Activated CD4-positive, alpha-beta memory T cell treated with anti-CD3 and anti-CD28 coated beads, Interleukin-2, amount 10 ng/mL, durations not matched to agents 7 days and 5 days (primary cell): ENCODE measurements at regions not wholly inside any gene's neighbourhood (a gene's known extent, or its start where the extent isn't known, plus 50 kb on each side); places are given as distances from the start of the nearest gene placed in this dataset.

Source experiments
- CTCF ChIA-PET: fragments of 350-600 bp; sonication (Branson Sonifier 250); formaldehyde crosslinking; loops from one replicate; lab custom pipeline; 2021; ENCODE audit warnings: antibody characterized with exemption, inconsistent platforms; lab: Charles Lee
- POLR2A ChIA-PET: fragments of 350-600 bp; sonication (Branson Sonifier 250); formaldehyde crosslinking; loops from one replicate; lab custom pipeline; 2021; ENCODE audit warnings: antibody characterized with exemption; lab: Charles Lee
- DNase-seq: peaks from one replicate; pipeline ENCODE4 v3.0.0-alpha.2; 2020
- H3K27ac Mint-ChIP-seq: one replicate; pipeline ENCODE4 v1.8.0; 2021; ENCODE audit warnings: mild to moderate bottlenecking, mixed read lengths
- H3K27me3 Mint-ChIP-seq: one replicate; pipeline ENCODE4 v1.8.0; 2021; ENCODE audit warnings: mixed read lengths
- H3K36me3 Mint-ChIP-seq: one replicate; pipeline ENCODE4 v1.8.0; 2021; ENCODE audit warnings: low read depth, mixed read lengths
- H3K4me1 Mint-ChIP-seq: one replicate; pipeline ENCODE4 v1.8.0; 2021; ENCODE audit warnings: mixed read lengths
- H3K4me3 Mint-ChIP-seq: one replicate; pipeline ENCODE4 v1.8.0; 2021; ENCODE audit warnings: mild to moderate bottlenecking, mixed read lengths
- H3K9me3 Mint-ChIP-seq: one replicate; pipeline ENCODE4 v1.8.0; 2021; ENCODE audit warnings: mixed read lengths

DNA sequence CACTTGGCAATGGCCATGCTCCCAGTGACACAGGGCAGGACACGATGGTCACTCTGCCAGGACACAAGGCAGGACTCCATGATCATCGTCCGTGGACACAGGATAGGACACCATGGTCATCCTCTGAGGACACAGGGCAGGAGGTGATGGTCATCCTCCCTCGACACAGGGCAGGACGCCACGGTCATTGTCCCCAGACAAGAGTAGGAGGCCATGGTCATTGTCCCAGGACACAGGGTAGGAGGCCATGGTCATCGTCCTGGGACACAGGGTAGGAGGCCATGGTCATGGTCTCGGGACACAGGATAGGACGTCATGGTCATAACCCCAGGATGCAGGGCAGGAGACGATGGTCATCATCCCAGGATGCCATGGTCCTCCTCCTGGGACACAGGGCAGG, 289.2 kb downstream of the TCERG1L start:
- H3K9me3 Mint-ChIP-seq = peaks cover 3% of the 10 kb centered on the region
- no peak overlapping the region for H3K27ac Mint-ChIP-seq
- no peak overlapping the region for H3K4me3 Mint-ChIP-seq
- no peaks in the 10 kb centered on the region for H3K36me3 Mint-ChIP-seq
- no peaks in the 10 kb centered on the region for H3K4me1 Mint-ChIP-seq
- H3K27me3 Mint-ChIP-seq = no peaks in the 10 kb centered on the region
- no peak for DNase-seq
- CTCF ChIA-PET = no interaction called here
- POLR2A ChIA-PET = no interaction called here

DNA sequence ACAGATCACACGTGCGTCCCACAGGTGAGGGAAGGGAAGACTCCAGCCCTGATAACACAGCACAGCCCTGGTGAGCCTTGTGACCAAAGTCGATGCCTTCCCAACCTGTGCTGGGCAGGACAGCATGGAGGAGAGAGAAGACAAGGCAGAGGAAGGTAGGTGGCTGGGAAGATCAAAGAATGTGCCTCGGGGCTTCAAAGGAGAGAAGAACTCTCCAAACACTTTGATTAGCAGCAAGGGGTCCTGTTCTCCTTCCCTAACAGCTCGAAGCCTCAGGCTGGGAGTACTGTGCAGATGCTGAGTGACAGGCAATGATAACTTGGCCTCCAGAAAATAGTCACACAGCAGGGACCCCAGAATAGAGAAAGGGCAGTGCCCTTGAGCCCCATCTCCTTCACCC, 288.5 kb downstream of the TCERG1L start:
- ChIA-PET POLR2A (no interaction called here), CTCF (no interaction called here)
- Mint-ChIP-seq H3K36me3 (no peaks in the 10 kb centered on the region), H3K27me3 (no peaks in the 10 kb centered on the region), H3K9me3 (peaks cover 3% of the 10 kb centered on the region), H3K4me1 (no peaks in the 10 kb centered on the region), H3K27ac (no peak overlapping the region), H3K4me3 (no peak overlapping the region)
- DNase-seq = no peak

DNA sequence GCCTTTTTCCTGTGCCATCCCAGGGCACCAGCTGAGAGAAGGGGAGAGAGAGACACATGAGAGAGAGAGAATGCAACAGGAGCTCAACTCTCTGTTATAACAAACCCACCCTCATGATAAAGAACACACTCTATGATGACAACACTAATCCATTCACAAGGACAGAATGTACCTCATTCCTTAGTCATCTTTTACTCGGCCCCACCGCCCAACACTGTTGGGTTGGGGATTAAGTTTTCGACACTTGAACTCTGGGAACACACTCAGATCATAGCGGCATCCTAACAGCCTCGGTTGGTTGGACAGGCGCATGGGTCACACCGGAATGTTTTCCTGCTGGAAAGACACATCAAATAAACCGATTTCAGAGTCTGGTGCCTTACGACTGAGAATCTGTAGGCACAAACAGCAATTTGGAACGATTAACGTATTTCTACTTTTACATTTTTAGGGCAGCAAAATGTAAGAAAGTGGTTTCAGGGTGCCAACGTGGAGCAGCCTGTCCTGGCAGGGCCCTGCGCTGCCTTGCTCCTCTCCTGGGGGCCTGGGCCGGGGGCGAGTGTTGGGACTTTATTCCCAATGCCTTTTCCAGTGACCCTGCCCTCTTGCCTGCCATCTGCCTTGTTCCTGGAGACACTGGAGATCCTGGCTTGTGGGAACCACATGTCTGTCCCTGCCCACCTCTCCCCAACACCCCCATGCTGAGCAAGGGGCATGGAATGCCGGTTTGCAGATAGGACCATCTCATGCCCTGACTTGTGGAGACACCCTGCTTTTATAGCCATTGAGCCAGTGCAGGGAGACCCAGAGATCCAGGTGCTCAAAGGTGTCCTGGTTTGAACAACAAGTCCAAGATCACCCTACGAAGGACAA, 287.0 kb downstream of the TCERG1L start:
- ChIA-PET POLR2A (no interaction called here), CTCF (no interaction called here)
- H3K4me1 Mint-ChIP-seq = no peaks in the 10 kb centered on the region
- no peaks in the 10 kb centered on the region for H3K36me3 Mint-ChIP-seq
- no peak overlapping the region for H3K27ac Mint-ChIP-seq
- no peaks in the 10 kb centered on the region for H3K27me3 Mint-ChIP-seq
- H3K4me3 Mint-ChIP-seq = no peak overlapping the region
- H3K9me3 Mint-ChIP-seq = peaks cover 3% of the 10 kb centered on the region
- DNase-seq = no peak

DNA sequence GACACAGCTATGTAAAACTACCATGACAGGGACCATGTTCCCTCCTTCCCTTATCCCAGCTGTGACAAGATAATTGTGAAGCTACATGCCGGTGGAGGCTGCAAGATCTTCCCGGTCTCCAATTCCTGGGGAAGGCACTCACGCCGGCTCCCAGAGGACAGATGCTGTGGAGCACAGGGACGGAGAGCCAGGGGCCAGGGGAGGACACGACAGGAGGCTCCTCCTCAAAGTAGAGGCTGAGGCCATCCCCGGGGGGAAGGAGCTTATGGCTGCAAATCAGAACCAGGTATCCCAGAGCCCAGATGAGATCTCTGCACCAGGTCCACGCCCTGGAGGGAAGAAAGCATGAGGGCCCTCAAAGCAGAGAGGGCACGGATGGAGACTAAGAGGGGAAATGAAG, 286.2 kb downstream of the TCERG1L start:
- Mint-ChIP-seq H3K27ac (no peak overlapping the region), H3K9me3 (peaks cover 3% of the 10 kb centered on the region), H3K4me1 (no peaks in the 10 kb centered on the region), H3K4me3 (no peak overlapping the region), H3K36me3 (no peaks in the 10 kb centered on the region), H3K27me3 (no peaks in the 10 kb centered on the region)
- POLR2A ChIA-PET = no interaction called here
- DNase-seq = no peak
- CTCF ChIA-PET = no interaction called here

- Mint-ChIP-seq H3K4me1 (no peaks in the 10 kb centered on the region), H3K9me3 (peaks cover 3% of the 10 kb centered on the region), H3K27me3 (no peaks in the 10 kb centered on the region), H3K27ac (no peak overlapping the region), H3K36me3 (no peaks in the 10 kb centered on the region), H3K4me3 (no peak overlapping the region)
- CTCF ChIA-PET = interaction anchor here (0.5 kb wide), 1 partner anchor 84 kb away, joined by 3 read pairs; no protein-coding TSS in a partner anchor
- no peak for DNase-seq
- POLR2A ChIA-PET = no interaction called here
Measured at GRCh38 chr10:131027256-131027655, 284.3 kb downstream of the TCERG1L start.

DNA sequence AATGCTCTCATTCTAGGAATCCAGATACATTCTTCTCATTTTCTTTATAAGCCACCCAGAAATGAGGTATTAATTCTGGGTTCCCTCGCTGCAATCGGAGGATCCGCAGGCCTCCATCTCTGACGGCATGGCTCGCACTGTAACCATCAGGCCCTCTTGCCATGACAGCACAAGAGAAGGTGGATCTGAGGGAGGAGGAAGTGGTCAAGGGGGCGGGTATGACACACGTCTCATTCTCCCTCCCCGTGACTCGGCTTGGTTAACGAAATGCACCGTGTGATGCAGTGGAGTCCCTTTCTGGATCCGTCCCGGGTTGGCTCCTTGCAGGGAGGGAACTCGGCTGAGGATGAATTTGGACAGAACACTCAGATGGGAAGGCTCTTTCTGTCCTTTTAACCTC, 280.2 kb downstream of the TCERG1L start:
- no peaks in the 10 kb centered on the region for H3K27me3 Mint-ChIP-seq
- ChIA-PET POLR2A (no interaction called here), CTCF (no interaction called here)
- no peaks in the 10 kb centered on the region for H3K4me1 Mint-ChIP-seq
- H3K36me3 Mint-ChIP-seq = no peaks in the 10 kb centered on the region
- no peak overlapping the region for H3K4me3 Mint-ChIP-seq
- H3K9me3 Mint-ChIP-seq = no peaks in the 10 kb centered on the region
- H3K27ac Mint-ChIP-seq = no peak overlapping the region
- DNase-seq = no peak

- CTCF ChIA-PET = no interaction called here
- H3K4me3 Mint-ChIP-seq = no peak overlapping the region
- H3K4me1 Mint-ChIP-seq = no peaks in the 10 kb centered on the region
- H3K36me3 Mint-ChIP-seq = no peaks in the 10 kb centered on the region
- DNase-seq = no peak
- H3K27me3 Mint-ChIP-seq = no peaks in the 10 kb centered on the region
- H3K9me3 Mint-ChIP-seq = no peaks in the 10 kb centered on the region
- POLR2A ChIA-PET = no interaction called here
- no peak overlapping the region for H3K27ac Mint-ChIP-seq
Measured at GRCh38 chr10:131032329-131033165, 279.0 kb downstream of the TCERG1L start.

- Mint-ChIP-seq H3K36me3 (no peaks in the 10 kb centered on the region), H3K4me3 (no peak overlapping the region), H3K4me1 (no peaks in the 10 kb centered on the region), H3K9me3 (no peaks in the 10 kb centered on the region), H3K27ac (no peak overlapping the region), H3K27me3 (no peaks in the 10 kb centered on the region)
- ChIA-PET CTCF (no interaction called here), POLR2A (no interaction called here)
- no peak for DNase-seq
Measured at GRCh38 chr10:131033166-131034085, 278.1 kb downstream of the TCERG1L start.

DNA sequence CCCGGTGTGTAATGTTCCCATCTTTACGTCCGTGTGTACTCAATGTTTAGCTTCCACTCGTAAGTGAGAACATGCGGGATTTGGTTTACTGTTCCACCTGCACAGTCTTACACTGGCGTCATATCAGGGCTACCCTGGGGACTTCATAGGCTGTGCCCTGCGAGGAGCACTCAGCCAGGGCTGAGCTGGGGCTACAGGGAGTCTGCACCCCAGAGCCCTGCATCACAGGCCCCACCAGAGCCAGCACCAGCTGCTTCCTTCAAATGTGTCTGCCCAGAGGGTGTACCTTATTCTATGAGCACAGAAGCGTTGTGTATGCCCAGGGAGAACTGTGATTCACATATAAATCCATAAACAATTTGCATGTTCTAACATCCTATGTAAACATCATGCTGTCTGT, 277.1 kb downstream of the TCERG1L start:
- POLR2A ChIA-PET = no interaction called here
- Mint-ChIP-seq H3K9me3 (no peaks in the 10 kb centered on the region), H3K27ac (no peak overlapping the region), H3K36me3 (no peaks in the 10 kb centered on the region), H3K4me1 (no peaks in the 10 kb centered on the region), H3K4me3 (no peak overlapping the region), H3K27me3 (no peaks in the 10 kb centered on the region)
- CTCF ChIA-PET = no interaction called here
- no peak for DNase-seq

DNA sequence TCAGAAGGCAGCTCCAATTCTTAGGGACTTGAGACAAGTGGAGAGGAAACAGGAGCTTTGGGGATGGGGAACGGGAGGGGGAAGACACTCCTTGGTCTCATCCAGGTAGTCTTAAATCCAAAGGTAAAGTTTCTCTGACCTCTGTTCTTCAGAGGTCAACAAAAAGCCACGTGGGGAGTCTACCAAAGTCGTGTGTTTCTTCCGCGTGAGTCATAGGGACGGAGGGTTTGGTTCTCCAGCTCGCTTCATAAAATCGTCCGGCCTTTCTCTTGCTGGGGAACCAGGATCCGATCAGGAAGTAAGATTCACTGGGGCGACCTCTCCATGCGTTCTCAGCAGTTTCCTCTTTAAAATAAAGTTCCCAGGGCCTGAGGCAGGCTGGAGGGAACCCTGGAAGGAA, 275.7 kb downstream of the TCERG1L start:
- DNase-seq = no peak
- ChIA-PET POLR2A (no interaction called here), CTCF (no interaction called here)
- Mint-ChIP-seq H3K27me3 (no peaks in the 10 kb centered on the region), H3K36me3 (no peaks in the 10 kb centered on the region), H3K4me3 (no peak overlapping the region), H3K4me1 (no peaks in the 10 kb centered on the region), H3K27ac (no peak overlapping the region), H3K9me3 (no peaks in the 10 kb centered on the region)

- H3K4me1 Mint-ChIP-seq = no peaks in the 10 kb centered on the region
- ChIA-PET CTCF (no interaction called here), POLR2A (no interaction called here)
- H3K4me3 Mint-ChIP-seq = no peak overlapping the region
- H3K9me3 Mint-ChIP-seq = no peaks in the 10 kb centered on the region
- H3K27ac Mint-ChIP-seq = no peak overlapping the region
- no peak for DNase-seq
- no peaks in the 10 kb centered on the region for H3K36me3 Mint-ChIP-seq
- H3K27me3 Mint-ChIP-seq = no peaks in the 10 kb centered on the region
Measured at GRCh38 chr10:131038056-131038455, 273.5 kb downstream of the TCERG1L start.

DNA sequence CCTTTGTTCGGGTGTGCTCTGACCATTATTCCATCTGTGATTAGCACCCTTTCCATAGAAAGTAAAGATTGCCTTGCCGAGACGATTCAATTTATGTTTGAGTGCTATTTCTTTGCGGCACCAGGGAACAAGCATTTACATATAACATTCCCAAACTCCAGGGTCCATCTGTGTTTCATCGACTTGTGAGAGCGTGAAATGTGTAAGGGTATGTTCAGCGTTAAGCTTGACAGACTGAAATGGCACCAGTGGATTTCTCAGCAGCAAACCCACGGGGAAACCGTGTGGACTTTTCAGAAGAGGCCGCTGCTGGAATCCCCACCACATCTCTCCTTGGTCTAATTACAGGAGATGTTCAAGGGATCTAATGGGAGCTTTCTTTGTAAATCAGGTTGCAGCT, 270.5 kb downstream of the TCERG1L start:
- H3K27me3 Mint-ChIP-seq = no peaks in the 10 kb centered on the region
- H3K4me1 Mint-ChIP-seq = no peaks in the 10 kb centered on the region
- no peaks in the 10 kb centered on the region for H3K36me3 Mint-ChIP-seq
- ChIA-PET CTCF (no interaction called here), POLR2A (no interaction called here)
- H3K9me3 Mint-ChIP-seq = no peaks in the 10 kb centered on the region
- DNase-seq = no peak
- no peak overlapping the region for H3K27ac Mint-ChIP-seq
- H3K4me3 Mint-ChIP-seq = no peak overlapping the region

GRCh38 chr10:131041441-131041840, 270.1 kb downstream of the TCERG1L start:
- no peak overlapping the region for H3K4me3 Mint-ChIP-seq
- H3K4me1 Mint-ChIP-seq = no peaks in the 10 kb centered on the region
- POLR2A ChIA-PET = no interaction called here
- no peak for DNase-seq
- H3K36me3 Mint-ChIP-seq = no peaks in the 10 kb centered on the region
- CTCF ChIA-PET = no interaction called here
- no peaks in the 10 kb centered on the region for H3K27me3 Mint-ChIP-seq
- no peak overlapping the region for H3K27ac Mint-ChIP-seq
- no peaks in the 10 kb centered on the region for H3K9me3 Mint-ChIP-seq
